Mucosa of descending colon (tissue), 3 donors: ENCODE measurements at regions not wholly inside any gene's neighbourhood (a gene's known extent, or its start where the extent isn't known, plus 50 kb on each side); places are given as distances from the start of the nearest gene placed in this dataset.

ENCODE experiments used
- ATAC-seq: fragments of 200-7000 bp; cut with Tn5 transposase; one replicate; pipeline ENCODE4 v1.9.1; 2020; ENCODE audit warnings: mild to moderate bottlenecking, moderate library complexity
- DNase-seq, 3 donors: peaks; one replicate each; pipeline ENCODE4 v3.0.0-alpha.2; 2020
- H3K36me3 ChIP-seq: fragments of 200-600 bp; one replicate; pipeline ENCODE4 v1.8.0; 2021; ENCODE audit warnings: low read depth, mild to moderate bottlenecking
- H3K4me1 ChIP-seq: fragments of 200-600 bp; one replicate; pipeline ENCODE4 v1.8.0; 2021; ENCODE audit warnings: low read depth, mild to moderate bottlenecking
- H3K4me3 ChIP-seq: fragments of 200-600 bp; one replicate; pipeline ENCODE4 v1.8.0; 2021; ENCODE audit warnings: mild to moderate bottlenecking
- H3K9me3 ChIP-seq: fragments of 200-600 bp; one replicate; pipeline ENCODE4 v1.8.0; 2021; ENCODE audit warnings: mild to moderate bottlenecking
- intact Hi-C, 2 donors: fragments of 100-400 bp; cut with DNase I in 1 of 2; cut with micrococcal nuclease in 1 of 2; formaldehyde crosslinking; loops; one replicate each; pipeline versions ENCODE4 v1.11.0 to v1.11.1; 2022; cut with DNase I, micrococcal nuclease
- TF ChIP-seq, protein P1 (sequence below): fragments of 200-600 bp; IDR thresholded peaks from one replicate; pipeline ENCODE4 v1.8.0; 2022; ENCODE audit warnings: antibody characterized with exemption, mild to moderate bottlenecking
- donor health status: DM: no; HTN: no; CAD: no; lungs with moderate emphysema.
- donor health status: DM: no; HTN: no; CAD: no.
- donor health status: DM: no; HTN: yes; CAD: no.

DNA sequence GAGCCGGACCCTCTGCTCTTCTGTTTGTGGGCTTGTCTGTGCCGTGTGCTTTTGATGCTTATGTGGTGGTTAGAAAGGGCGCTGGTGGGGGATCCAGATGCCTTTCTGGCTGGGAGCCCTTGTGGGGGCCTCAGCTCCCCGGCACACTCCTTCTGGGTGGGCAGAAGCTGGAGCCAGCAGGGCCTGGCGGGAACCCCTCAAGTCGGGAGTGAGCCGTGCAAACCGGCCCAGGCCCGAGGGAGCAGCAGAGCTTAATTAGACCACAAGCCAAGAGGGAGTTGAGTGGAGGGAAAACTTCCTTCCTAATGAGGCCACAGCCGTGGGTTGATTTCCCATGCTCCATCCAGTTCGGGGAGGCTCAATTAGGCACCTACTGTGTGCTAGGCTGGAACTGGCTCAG, 76.0 kb upstream of the RNU6ATAC start:
- Histone ChIP-seq H3K4me1 (no peaks in the 10 kb centered on the region), H3K36me3 (no peaks in the 10 kb centered on the region), H3K9me3 (no peaks in the 10 kb centered on the region), H3K4me3 (no peak overlapping the region)
- TF ChIP-seq, protein P1, sequence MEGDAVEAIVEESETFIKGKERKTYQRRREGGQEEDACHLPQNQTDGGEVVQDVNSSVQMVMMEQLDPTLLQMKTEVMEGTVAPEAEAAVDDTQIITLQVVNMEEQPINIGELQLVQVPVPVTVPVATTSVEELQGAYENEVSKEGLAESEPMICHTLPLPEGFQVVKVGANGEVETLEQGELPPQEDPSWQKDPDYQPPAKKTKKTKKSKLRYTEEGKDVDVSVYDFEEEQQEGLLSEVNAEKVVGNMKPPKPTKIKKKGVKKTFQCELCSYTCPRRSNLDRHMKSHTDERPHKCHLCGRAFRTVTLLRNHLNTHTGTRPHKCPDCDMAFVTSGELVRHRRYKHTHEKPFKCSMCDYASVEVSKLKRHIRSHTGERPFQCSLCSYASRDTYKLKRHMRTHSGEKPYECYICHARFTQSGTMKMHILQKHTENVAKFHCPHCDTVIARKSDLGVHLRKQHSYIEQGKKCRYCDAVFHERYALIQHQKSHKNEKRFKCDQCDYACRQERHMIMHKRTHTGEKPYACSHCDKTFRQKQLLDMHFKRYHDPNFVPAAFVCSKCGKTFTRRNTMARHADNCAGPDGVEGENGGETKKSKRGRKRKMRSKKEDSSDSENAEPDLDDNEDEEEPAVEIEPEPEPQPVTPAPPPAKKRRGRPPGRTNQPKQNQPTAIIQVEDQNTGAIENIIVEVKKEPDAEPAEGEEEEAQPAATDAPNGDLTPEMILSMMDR, result no peak
- ATAC-seq (no peak), DNase-seq (no peak)
- intact Hi-C loops, result no loop called here

- Histone ChIP-seq H3K36me3 (no peaks in the 10 kb centered on the region), H3K4me1 (no peaks in the 10 kb centered on the region), H3K9me3 (peaks cover under 1% of the 10 kb centered on the region), H3K4me3 (no peak overlapping the region)
- TF ChIP-seq, protein P1, result no peak
- ATAC-seq (no peak), DNase-seq (no peak)
- intact Hi-C loops, result no loop called here
These were observed 78.3 kb upstream of the RNU6ATAC start for GRCh38 chr9:134242706-134243105.

- intact Hi-C loops, result no loop called here
- no peaks in the 10 kb centered on the region for H3K36me3 ChIP-seq
- TF ChIP-seq, protein P1, result no peak
- H3K4me3 ChIP-seq, result no peak overlapping the region
- no peaks in the 10 kb centered on the region for H3K4me1 ChIP-seq
- peaks cover 6% of the 10 kb centered on the region for H3K9me3 ChIP-seq
- DNase-seq (peak in 1 of 3 donors; percentile 43), ATAC-seq (peak; percentile 70)
These were observed 79.6 kb upstream of the RNU6ATAC start for GRCh38 chr9:134243778-134244467.

GRCh38 chr9:134245179-134245578, 80.8 kb upstream of the RNU6ATAC start:
- TF ChIP-seq, protein P1, result no peak
- H3K4me1 ChIP-seq, result no peaks in the 10 kb centered on the region
- DNase-seq (no peak), ATAC-seq (peak; percentile 26)
- no peak overlapping the region for H3K4me3 ChIP-seq
- H3K36me3 ChIP-seq, result no peaks in the 10 kb centered on the region
- intact Hi-C loops, result no loop called here
- H3K9me3 ChIP-seq, result peaks cover 6% of the 10 kb centered on the region

DNA sequence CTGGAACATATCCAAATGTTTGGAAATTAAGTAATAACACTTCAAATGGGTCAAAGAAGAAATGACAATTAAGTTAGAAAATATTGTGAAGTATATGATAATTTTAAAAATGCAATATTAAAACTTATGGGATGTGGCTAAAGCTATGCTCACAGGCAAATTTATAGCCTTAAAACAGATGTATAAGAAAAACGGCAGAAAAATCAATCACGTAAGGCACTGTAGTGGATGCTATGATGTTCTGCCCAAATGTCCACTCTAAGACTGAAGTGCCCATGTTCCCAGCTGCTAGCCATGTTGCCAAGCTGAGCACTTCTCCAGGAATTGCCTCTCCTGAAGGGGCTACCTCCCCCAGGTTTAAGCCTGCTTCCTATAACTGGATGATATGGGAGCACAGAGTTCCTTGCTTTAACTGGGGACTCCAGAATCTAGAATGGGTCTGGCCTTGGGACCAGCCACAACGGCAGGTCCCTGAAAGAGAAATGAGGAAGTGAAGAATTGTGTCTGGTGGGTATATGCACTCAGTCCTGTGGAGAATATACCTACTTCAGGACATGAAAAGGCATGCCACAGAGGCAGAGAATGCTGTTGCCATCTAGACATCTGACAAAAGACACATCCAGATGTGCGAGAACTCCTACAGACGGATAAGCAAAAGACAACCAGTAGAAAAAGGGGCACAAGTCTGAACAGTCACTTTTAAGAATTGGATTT, 78.2 kb upstream of the RXRA start:
- ATAC-seq, result no peak
- intact Hi-C loops, result no loop called here
- Histone ChIP-seq H3K4me3 (no peak overlapping the region), H3K36me3 (no peaks in the 10 kb centered on the region), H3K9me3 (peaks cover 6% of the 10 kb centered on the region), H3K4me1 (no peaks in the 10 kb centered on the region)
- no peak for DNase-seq
- TF ChIP-seq, protein P1, result no peak
